GM10266 (cell line): ENCODE measurements at regions not wholly inside any gene's neighbourhood (a gene's known extent, or its start where the extent isn't known, plus 50 kb on each side); places are given as distances from the start of the nearest gene placed in this dataset.

ENCODE experiments used
- DNase-seq: peaks from one replicate; pipeline ENCODE4 v3.0.0; 2012; ENCODE audit errors: extremely low spot score
- TF ChIP-seq, protein P1 (sequence below): IDR thresholded peaks from 2 replicates; pipeline ENCODE4 v1.5.1; 2012; ENCODE audit warnings: mild to moderate bottlenecking, low read depth; ENCODE audit not compliant: control insufficient read depth, insufficient read depth; ENCODE audit errors: missing control alignments

GRCh38 chr11:33598426-33599069 is 102.1 kb downstream of the C11orf91 start:
- no peak for DNase-seq
- TF ChIP-seq, protein P1, sequence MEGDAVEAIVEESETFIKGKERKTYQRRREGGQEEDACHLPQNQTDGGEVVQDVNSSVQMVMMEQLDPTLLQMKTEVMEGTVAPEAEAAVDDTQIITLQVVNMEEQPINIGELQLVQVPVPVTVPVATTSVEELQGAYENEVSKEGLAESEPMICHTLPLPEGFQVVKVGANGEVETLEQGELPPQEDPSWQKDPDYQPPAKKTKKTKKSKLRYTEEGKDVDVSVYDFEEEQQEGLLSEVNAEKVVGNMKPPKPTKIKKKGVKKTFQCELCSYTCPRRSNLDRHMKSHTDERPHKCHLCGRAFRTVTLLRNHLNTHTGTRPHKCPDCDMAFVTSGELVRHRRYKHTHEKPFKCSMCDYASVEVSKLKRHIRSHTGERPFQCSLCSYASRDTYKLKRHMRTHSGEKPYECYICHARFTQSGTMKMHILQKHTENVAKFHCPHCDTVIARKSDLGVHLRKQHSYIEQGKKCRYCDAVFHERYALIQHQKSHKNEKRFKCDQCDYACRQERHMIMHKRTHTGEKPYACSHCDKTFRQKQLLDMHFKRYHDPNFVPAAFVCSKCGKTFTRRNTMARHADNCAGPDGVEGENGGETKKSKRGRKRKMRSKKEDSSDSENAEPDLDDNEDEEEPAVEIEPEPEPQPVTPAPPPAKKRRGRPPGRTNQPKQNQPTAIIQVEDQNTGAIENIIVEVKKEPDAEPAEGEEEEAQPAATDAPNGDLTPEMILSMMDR = no peak

DNA sequence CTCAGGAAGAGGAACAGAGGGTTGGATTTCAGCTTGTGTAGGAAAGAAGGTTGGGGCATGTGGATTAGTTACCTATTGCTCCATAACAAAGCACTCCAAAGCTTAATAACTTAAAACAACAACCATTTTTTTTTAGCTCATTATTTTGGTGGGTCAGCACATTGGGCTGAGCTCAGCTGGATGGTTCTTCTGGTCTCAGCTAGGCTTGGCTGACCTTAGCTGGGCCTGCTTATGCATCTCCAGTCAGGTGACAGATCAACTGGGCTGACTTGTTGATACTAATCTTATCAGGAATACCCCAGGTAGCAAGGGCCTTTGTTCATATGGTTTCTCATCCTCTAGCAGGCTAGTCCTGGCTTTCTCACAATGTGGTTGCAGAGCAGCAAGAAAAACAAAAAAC is 106.4 kb downstream of the C11orf91 start:
- no peak for DNase-seq
- TF ChIP-seq, protein P1 = no peak

DNA sequence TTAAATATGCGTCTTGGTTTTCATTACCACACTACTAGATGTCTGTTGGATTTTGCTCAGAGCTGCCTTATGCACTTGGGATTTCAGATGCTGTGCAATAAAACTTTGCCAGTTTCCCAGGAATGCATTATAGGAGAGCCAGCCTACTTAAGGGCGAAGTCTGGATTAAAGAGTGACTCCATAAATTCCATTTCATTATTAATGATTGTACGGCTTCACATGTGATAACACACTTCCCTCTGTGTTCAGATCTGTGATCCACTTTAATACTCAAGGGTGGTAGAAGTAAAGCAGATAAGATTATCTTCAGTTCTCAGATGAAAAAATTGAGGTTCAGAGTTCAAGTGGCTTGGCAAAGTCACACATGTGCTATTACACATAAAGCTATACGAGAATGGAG is 110.2 kb downstream of the C11orf91 start:
- TF ChIP-seq, protein P1 = no peak
- no peak for DNase-seq

DNA sequence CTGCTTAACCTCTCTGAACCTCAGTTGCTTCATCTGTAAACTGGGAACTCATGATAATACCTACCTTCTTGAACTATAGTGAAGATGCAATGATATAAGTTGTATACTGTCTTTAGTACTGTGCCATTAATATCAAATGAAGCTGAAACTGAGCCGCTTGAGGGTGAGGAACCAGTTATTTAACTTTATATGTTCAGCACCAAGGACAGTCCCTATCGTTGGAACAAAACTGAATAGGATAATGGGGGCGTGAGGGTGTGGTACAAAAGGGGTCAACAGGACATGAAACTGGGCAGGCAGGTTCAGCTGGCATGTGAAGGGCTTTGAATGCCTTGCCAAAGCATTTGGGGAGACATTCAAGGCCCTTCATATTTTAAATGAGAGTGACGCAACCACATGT is 112.6 kb downstream of the C11orf91 start:
- DNase-seq = no peak
- TF ChIP-seq, protein P1 = no peak

DNA sequence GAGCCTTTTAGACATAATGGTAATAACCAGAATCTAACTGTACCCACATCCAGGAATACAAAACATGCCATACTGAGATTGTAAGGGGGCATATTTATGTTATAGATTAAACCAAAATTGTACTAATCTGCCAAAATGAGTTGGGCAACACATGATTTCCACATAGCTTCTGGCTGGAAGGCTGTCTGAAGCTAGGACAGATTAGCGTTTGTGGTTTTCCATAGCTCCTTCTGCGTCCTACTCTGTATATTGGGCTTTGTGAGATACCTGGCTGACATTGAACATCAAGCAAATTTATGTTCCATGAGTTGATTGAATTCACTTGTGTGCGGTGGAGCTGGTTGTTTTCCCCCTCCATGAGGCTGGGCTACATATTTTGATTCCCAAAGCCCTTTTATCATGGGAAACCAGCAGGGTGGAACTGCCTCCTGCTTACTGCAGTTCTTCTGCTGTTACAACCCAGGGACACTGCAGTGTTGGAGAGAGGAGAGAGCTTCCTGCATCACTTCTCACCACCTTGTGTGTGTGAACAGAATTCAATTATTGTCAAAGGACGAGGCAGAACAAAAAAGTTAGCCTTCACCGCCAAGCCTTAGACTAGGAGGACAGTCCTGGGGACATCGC is 114.9 kb downstream of the C11orf91 start:
- TF ChIP-seq, protein P1 = no peak
- no peak for DNase-seq

DNA sequence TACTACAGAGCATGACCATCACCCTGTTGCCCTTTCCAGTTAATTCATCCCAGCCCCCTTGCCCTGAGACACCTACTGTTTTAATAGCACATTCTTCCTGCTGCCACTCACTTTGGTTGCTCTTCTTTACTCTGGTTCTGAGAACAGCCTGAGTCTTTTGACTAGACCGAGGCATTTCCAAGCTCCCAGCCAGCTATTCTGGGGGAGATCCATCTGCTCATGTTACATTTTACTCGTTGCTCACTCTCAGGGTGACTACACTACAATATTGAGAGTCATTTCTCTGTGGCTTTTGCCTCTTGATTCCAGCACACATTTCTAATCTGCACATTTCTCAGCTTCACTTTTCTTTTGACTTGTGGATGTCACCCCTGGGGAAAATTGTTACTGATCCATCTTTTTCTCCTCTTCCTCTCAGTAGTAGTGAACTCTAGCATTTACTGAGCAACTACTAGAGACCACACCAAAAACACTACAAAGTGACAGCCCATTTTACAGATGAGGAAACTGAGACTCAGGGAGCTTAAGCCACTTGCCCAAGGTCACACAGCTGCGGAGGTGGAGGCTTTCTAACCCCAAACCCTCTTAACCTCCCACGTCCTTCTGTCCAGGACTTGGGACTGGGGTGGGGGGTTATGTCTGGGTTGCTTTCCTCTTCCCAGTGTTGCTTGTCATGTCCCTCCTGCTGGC is 117.8 kb downstream of the C11orf91 start:
- TF ChIP-seq, protein P1 = no peak
- DNase-seq = no peak

- TF ChIP-seq, protein P1 = no peak
- no peak for DNase-seq
These were observed 121.5 kb downstream of the C11orf91 start for GRCh38 chr11:33579101-33579500.
